ENCODE measurements at regions not wholly inside any gene's neighbourhood (a gene's known extent, or its start where the extent isn't known, plus 50 kb on each side); places are given as distances from the start of the nearest gene placed in this dataset.

DNA sequence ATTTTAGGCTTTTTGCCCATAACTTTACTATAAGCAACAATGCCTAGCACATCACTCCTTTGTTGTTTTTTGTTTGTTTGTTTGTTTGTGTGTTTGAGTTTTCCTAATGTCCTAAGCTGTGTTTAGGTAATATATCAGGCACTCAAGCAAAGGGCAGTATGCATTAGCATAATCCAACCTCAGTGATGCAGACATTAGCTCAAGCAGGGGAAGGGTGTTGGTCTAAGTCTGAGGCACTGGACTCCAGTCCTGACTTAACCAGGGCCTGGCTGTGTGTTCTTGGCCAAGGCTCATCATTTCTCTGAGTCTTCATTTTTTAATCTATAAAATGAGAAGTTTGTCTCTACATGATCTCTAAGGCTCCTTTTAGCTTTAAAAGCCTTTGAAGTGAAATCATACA lies 65.9 kb upstream of the RFC3 start:
- DNase-seq (ENCODE audit: low spot score) = no peak
- in situ Hi-C loops (cut with MboI; ENCODE audit: low sequenced_read_pairs, unreplicated experiment) = no loop called here
- TF ChIP-seq, protein P1, sequence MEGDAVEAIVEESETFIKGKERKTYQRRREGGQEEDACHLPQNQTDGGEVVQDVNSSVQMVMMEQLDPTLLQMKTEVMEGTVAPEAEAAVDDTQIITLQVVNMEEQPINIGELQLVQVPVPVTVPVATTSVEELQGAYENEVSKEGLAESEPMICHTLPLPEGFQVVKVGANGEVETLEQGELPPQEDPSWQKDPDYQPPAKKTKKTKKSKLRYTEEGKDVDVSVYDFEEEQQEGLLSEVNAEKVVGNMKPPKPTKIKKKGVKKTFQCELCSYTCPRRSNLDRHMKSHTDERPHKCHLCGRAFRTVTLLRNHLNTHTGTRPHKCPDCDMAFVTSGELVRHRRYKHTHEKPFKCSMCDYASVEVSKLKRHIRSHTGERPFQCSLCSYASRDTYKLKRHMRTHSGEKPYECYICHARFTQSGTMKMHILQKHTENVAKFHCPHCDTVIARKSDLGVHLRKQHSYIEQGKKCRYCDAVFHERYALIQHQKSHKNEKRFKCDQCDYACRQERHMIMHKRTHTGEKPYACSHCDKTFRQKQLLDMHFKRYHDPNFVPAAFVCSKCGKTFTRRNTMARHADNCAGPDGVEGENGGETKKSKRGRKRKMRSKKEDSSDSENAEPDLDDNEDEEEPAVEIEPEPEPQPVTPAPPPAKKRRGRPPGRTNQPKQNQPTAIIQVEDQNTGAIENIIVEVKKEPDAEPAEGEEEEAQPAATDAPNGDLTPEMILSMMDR (IDR thresholded peaks at IDR 0.05; ENCODE audit: borderline replicate concordance, control extremely low read depth, extremely low read depth, insufficient read depth, missing control alignments) = no peak

DNA sequence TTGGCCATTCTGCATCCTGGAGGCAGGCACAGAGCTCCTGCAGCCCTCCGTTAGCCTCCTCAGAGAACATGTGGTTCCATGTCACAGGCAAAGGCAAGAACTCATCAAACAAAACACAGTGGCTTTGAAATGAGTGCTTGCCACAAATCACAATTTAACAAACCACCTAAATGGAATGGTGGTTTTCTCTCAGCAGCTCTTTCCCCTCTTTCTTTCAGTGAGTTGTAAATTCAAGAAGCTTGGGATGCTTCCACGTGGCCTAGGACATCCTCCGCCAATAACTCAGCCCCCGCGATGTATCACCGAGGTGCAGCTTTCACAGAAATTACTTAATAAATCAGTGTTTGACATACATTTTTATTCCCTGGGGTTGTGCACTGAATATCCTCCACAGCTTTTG lies 65.4 kb upstream of the RFC3 start:
- TF ChIP-seq, protein P1 (IDR thresholded peaks at IDR 0.05; ENCODE audit: borderline replicate concordance, control extremely low read depth, extremely low read depth, insufficient read depth, missing control alignments) = no peak
- in situ Hi-C loops (cut with MboI; ENCODE audit: low sequenced_read_pairs, unreplicated experiment) = no loop called here
- no peak for DNase-seq (ENCODE audit: low spot score)

DNA sequence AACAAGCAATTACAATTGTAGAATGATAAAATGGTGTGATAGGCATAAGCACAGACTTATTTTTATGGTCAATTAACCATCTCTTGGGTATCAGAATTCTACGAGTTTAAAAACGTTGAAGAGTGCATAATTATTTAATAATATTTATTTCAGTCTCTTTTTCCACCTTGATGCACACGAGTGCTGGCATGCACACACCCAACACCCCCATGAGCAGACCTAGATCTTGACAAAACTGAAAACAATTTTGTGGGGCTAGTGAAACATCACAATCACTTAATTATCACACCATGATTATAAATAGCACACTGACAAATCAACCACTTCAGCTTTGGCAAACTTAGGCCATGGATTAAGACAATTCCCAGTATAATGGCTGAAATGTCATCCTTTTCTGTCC lies 61.0 kb upstream of the RFC3 start:
- DNase-seq (ENCODE audit: low spot score) = no peak
- TF ChIP-seq, protein P1 (IDR thresholded peaks at IDR 0.05; ENCODE audit: borderline replicate concordance, control extremely low read depth, extremely low read depth, insufficient read depth, missing control alignments) = no peak
- in situ Hi-C loops (cut with MboI; ENCODE audit: low sequenced_read_pairs, unreplicated experiment) = no loop called here

DNA sequence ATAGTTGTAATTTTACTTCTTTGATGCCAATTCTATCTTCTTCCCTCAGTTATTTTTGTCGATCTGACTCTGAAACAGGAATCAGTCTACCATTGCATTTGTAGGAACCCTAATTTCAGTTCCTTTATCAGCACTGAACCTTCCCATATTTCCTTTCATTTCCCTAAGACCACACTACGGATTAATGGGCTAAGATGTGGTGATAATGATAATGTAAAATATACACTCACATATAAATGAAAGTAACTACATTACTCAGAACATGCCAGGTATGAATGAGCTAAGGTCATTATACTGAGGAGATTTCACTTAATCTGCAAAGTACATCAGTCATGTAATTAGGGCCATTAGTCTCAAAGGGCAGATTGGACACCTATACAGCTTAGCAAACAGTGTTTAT lies 60.2 kb upstream of the RFC3 start:
- in situ Hi-C loops (cut with MboI; ENCODE audit: low sequenced_read_pairs, unreplicated experiment) = no loop called here
- no peak for DNase-seq (ENCODE audit: low spot score)
- TF ChIP-seq, protein P1 (IDR thresholded peaks at IDR 0.05; ENCODE audit: borderline replicate concordance, control extremely low read depth, extremely low read depth, insufficient read depth, missing control alignments) = no peak

DNA sequence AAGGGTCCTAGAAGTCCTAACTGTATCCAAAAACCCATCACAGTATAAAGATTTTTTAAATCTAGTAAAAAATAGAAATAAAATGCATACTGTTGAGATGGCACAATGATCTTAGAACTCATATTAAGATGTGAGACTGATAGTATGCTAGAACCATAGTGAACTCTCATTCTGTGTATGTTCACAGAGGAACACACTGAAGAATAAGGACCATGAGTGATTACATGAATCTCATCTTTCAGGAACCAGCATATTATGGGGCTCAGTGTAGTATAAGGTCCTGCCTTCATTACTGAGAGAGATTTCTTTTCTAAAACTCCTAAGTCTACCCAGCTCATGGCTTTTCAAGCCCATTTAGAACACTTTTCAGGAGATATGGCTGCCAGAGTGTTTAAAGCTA lies 59.8 kb upstream of the RFC3 start:
- no peak for DNase-seq (ENCODE audit: low spot score)
- in situ Hi-C loops (cut with MboI; ENCODE audit: low sequenced_read_pairs, unreplicated experiment) = no loop called here
- TF ChIP-seq, protein P1 (IDR thresholded peaks at IDR 0.05; ENCODE audit: borderline replicate concordance, control extremely low read depth, extremely low read depth, insufficient read depth, missing control alignments) = no peak

DNA sequence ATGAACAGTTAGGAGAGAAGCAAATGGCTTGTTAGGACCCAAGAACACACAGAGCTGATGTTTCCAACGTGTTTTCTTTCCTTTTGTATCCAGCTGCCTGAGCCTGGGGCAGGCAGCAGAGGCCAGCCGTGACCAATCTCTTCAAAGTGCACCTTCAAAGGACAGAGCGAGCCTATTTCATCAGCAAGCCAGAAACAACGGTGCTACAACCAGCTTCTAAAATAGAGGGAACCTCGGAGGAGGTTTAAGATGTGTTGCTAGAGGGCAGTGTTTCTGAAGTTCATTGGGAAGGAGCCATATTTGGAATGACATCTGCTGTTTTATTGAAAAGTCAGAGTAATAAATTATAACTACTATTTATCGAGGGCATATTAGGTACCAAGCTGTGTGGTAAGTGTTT lies 56.2 kb upstream of the RFC3 start:
- TF ChIP-seq, protein P1 (IDR thresholded peaks at IDR 0.05; ENCODE audit: borderline replicate concordance, control extremely low read depth, extremely low read depth, insufficient read depth, missing control alignments) = no peak
- no peak for DNase-seq (ENCODE audit: low spot score)
- in situ Hi-C loops (cut with MboI; ENCODE audit: low sequenced_read_pairs, unreplicated experiment) = no loop called here

DNA sequence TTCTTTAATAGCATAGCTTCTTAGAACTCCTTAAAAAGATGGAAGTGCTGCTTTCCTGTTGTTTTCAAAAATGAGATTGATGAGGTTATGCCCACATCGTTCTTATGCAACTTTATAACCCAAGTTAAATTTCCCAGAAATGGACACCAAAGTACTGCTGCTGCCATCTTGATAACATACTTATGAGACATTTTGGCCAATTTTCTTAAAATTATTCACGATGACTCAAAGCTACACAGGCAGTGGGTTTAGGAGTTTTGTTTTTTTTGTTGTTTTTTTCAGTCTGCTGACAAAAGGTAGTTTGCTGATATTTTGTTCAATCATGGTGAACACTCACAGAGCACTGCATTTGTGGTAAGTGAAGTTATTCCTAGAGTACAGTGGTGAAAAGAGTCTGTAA lies 54.9 kb upstream of the RFC3 start:
- no peak for DNase-seq (ENCODE audit: low spot score)
- TF ChIP-seq, protein P1 (IDR thresholded peaks at IDR 0.05; ENCODE audit: borderline replicate concordance, control extremely low read depth, extremely low read depth, insufficient read depth, missing control alignments) = no peak
- in situ Hi-C loops (cut with MboI; ENCODE audit: low sequenced_read_pairs, unreplicated experiment) = no loop called here

Data from GM13976 (cell line).